SU-DHL-6 (cell line): ENCODE measurements at regions not wholly inside any gene's neighbourhood (a gene's known extent, or its start where the extent isn't known, plus 50 kb on each side); places are given as distances from the start of the nearest gene placed in this dataset.

Experiments used
- H2AFZ ChIP-seq: fragments of 200-600 bp; sonication (generic); 2 replicates; pipeline ENCODE4 v1.6.1; 2014; ENCODE audit warnings: low read depth, mild to moderate bottlenecking, moderate library complexity, mixed read lengths, antibody characterized with exemption, low read length; ENCODE audit not compliant: severe bottlenecking
- H3F3A ChIP-seq: fragments of 200-600 bp; shearing (Covaris generic); 2 replicates; pipeline ENCODE4 v1.6.0; 2016; ENCODE audit warnings: antibody characterized with exemption, mild to moderate bottlenecking; ENCODE audit not compliant: insufficient read depth
- H3K27ac ChIP-seq: fragments of 200-600 bp; sonication (generic); 2 replicates; pipeline ENCODE4 v1.5.1; 2016; ENCODE audit warnings: low read depth, mild to moderate bottlenecking, low read length, moderate library complexity, mixed read lengths
- H3K27me3 ChIP-seq: fragments of 200-600 bp; sonication (generic), shearing (Covaris generic); 2 replicates; pipeline ENCODE4 v1.6.0; 2014; ENCODE audit warnings: mild to moderate bottlenecking, low read length
- H3K36me3 ChIP-seq: fragments of 200-600 bp; sonication (generic); 2 replicates; pipeline ENCODE4 v1.6.1; 2014; ENCODE audit warnings: mild to moderate bottlenecking, low read length, mixed read lengths
- H3K4me2 ChIP-seq: fragments of 300-600, 200-600 bp; shearing (Covaris generic), sonication (generic); 2 replicates; pipeline ENCODE4 v1.6.0; 2014; ENCODE audit warnings: low read length, low read depth, mild to moderate bottlenecking; ENCODE audit not compliant: poor library complexity, severe bottlenecking
- H3K4me3 ChIP-seq: fragments of 200-600 bp; sonication (generic); 2 replicates; pipeline ENCODE4 v1.5.1; 2014; ENCODE audit warnings: antibody characterized with exemption, low read length, mild to moderate bottlenecking, mixed read lengths; ENCODE audit not compliant: insufficient read depth, poor library complexity, severe bottlenecking
- H3K79me2 ChIP-seq: fragments of 200-600 bp; sonication (generic); 2 replicates; pipeline ENCODE4 v1.6.1; 2014; ENCODE audit warnings: mild to moderate bottlenecking, low read length, moderate library complexity; ENCODE audit not compliant: insufficient read depth
- H3K9ac ChIP-seq: fragments of 200-600 bp; sonication (generic); 2 replicates; pipeline ENCODE4 v1.7.0; 2014; ENCODE audit warnings: mild to moderate bottlenecking, low read length
- H3K9me2 ChIP-seq: fragments of 200-600 bp; sonication (generic); replicated peaks from 2 replicates; pipeline ENCODE4 v1.6.1; 2014; ENCODE audit warnings: low read length; ENCODE audit not compliant: insufficient read depth
- H3K9me3 ChIP-seq: fragments of 200-600 bp; sonication (generic); 2 replicates; pipeline ENCODE4 v1.6.1; 2014; ENCODE audit warnings: low read length, mixed read lengths; ENCODE audit not compliant: insufficient read depth
- H4K20me1 ChIP-seq: fragments of 200-600 bp; sonication (generic); 2 replicates; pipeline ENCODE4 v1.6.1; 2014; ENCODE audit warnings: low read depth, mild to moderate bottlenecking, antibody characterized with exemption, low read length, moderate library complexity, mixed read lengths
- EZH2phosphoT487 ChIP-seq: fragments of 200-600 bp; sonication (generic), shearing (Covaris generic); conservative IDR thresholded peaks from 2 replicates; pipeline ENCODE4 v1.6.1; 2018; ENCODE audit warnings: mild to moderate bottlenecking, antibody characterized with exemption, low read length, moderate library complexity, mixed read lengths
- TF ChIP-seq, protein P1 (sequence below): fragments of 200-600 bp; sonication (generic); IDR thresholded peaks from one replicate; pipeline ENCODE4 v1.5.1; 2017; ENCODE audit warnings: antibody characterized with exemption, mild to moderate bottlenecking, low read length, moderate library complexity; ENCODE audit not compliant: insufficient read depth, poor library complexity, severe bottlenecking

DNA sequence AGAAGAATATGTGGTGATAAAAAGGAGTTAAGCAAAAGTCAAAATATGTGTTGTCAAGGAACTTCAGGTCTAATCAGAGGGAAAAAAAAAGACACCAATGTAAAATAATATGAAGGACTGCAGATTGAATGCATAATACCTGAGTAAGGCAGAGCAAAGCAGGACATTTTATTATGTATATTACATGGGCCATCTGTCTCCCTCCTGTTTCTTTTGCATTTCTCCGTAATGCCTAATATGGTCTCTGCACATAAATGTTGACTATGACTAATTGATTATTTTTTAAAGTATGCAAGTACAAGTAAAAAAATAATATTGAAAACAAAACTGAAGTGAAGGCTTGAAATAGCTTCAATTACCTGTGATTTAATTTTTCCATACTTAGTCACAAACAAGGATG, 384.7 kb upstream of the MAN1A1 start:
- no peaks in the 10 kb centered on the region for H4K20me1 ChIP-seq

DNA sequence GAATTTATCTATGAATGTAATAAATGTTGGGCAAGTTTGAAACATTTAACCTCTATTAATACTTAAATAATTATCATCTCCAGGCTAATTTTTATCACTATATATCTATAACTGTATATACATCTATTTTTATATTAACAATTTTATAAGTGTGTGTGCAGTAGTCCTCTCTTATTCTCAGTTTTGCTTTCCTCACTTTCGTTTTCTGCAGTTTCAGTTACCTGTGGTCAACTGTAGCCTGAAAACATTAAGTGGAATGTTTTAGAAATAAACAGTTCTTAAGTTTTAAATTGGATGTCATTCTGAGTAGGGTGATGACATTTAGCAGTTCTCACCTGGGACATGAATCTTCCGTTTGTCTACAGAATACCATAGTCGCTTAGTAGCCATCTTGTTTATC, 379.4 kb upstream of the MAN1A1 start:
- Histone ChIP-seq H3K36me3 (no peaks in the 10 kb centered on the region), H3K9me3 (no peaks in the 10 kb centered on the region), H3K4me2 (no peak overlapping the region), H3K9me2 (no peaks in the 10 kb centered on the region), H4K20me1 (no peaks in the 10 kb centered on the region), H2AFZ (no peak overlapping the region), H3K79me2 (no peaks in the 10 kb centered on the region), H3F3A (no peaks in the 10 kb centered on the region), H3K9ac (no peak overlapping the region), H3K4me3 (no peak overlapping the region), H3K27me3 (no peaks in the 10 kb centered on the region), H3K27ac (no peak overlapping the region)
- TF ChIP-seq, protein P1, sequence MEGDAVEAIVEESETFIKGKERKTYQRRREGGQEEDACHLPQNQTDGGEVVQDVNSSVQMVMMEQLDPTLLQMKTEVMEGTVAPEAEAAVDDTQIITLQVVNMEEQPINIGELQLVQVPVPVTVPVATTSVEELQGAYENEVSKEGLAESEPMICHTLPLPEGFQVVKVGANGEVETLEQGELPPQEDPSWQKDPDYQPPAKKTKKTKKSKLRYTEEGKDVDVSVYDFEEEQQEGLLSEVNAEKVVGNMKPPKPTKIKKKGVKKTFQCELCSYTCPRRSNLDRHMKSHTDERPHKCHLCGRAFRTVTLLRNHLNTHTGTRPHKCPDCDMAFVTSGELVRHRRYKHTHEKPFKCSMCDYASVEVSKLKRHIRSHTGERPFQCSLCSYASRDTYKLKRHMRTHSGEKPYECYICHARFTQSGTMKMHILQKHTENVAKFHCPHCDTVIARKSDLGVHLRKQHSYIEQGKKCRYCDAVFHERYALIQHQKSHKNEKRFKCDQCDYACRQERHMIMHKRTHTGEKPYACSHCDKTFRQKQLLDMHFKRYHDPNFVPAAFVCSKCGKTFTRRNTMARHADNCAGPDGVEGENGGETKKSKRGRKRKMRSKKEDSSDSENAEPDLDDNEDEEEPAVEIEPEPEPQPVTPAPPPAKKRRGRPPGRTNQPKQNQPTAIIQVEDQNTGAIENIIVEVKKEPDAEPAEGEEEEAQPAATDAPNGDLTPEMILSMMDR: no peak
- TF ChIP-seq EZH2phosphoT487: no peak

More for the DNA sequence above, 384.7 kb upstream of the MAN1A1 start:
- no peaks in the 10 kb centered on the region for H3K79me2 ChIP-seq
- H3K27ac ChIP-seq: no peak overlapping the region
- H3F3A ChIP-seq: no peaks in the 10 kb centered on the region
- no peaks in the 10 kb centered on the region for H3K9me3 ChIP-seq
- H3K9ac ChIP-seq: no peak overlapping the region
- H3K27me3 ChIP-seq: no peaks in the 10 kb centered on the region
- no peak overlapping the region for H2AFZ ChIP-seq
- H3K36me3 ChIP-seq: no peaks in the 10 kb centered on the region
- no peaks in the 10 kb centered on the region for H3K9me2 ChIP-seq
- H3K4me2 ChIP-seq: no peak overlapping the region
- no peak overlapping the region for H3K4me3 ChIP-seq
- TF ChIP-seq, protein P1: no peak
- TF ChIP-seq EZH2phosphoT487: no peak

DNA sequence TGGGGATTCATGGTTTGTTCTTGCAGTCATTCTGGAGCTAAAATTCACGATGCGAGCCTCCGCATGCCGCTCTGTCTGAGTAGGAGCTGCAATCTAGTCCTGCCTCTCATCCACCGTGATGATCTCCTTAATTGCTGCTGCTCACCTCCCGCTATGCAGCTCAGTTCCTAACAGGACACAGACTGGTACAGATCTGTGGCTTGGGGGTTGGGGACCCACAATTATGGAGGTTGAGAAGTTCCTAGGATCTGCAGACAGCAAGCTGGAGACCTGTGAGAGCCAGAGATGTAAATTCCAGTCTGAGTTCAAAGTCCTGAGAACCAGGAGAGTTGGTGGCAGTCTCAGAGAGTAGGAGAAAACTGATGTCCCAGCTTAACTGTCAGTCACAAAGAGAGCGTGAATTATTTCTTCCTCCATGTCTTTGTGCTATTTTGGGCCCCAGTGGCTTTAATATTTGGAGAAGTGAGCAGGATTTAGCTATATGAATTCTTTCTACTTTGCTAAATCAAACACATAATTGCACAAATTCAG, 378.7 kb upstream of the MAN1A1 start:
- Histone ChIP-seq H3K79me2 (no peaks in the 10 kb centered on the region), H3K4me2 (no peak overlapping the region), H3K9me3 (no peaks in the 10 kb centered on the region)

More for the DNA sequence above, 378.7 kb upstream of the MAN1A1 start:
- H3K27ac ChIP-seq: no peak overlapping the region
- H2AFZ ChIP-seq: no peak overlapping the region
- TF ChIP-seq EZH2phosphoT487: no peak
- TF ChIP-seq, protein P1: no peak
- H3K36me3 ChIP-seq: no peaks in the 10 kb centered on the region
- no peaks in the 10 kb centered on the region for H4K20me1 ChIP-seq
- no peaks in the 10 kb centered on the region for H3K27me3 ChIP-seq
- H3F3A ChIP-seq: no peaks in the 10 kb centered on the region
- H3K9me2 ChIP-seq: no peaks in the 10 kb centered on the region
- no peak overlapping the region for H3K9ac ChIP-seq
- H3K4me3 ChIP-seq: no peak overlapping the region
